ENCODE measurements at regions not wholly inside any gene's neighbourhood (a gene's known extent, or its start where the extent isn't known, plus 50 kb on each side); places are given as distances from the start of the nearest gene placed in this dataset.

GRCh38 chr1:101152633-101153032, 84.2 kb upstream of the S1PR1 start:
- no peak for DNase-seq (ENCODE audit: low read depth)

- no peak for DNase-seq (ENCODE audit: low read depth)
Observed at GRCh38 chr1:101151286-101151685, 85.5 kb upstream of the S1PR1 start.

- no peak for DNase-seq (ENCODE audit: low read depth)
Observed at GRCh38 chr1:101150670-101151069, 86.1 kb upstream of the S1PR1 start.

- no peak for DNase-seq (ENCODE audit: low read depth)
Observed at GRCh38 chr1:101150266-101150665, 86.6 kb upstream of the S1PR1 start.

GRCh38 chr1:101148980-101149379, 87.8 kb upstream of the S1PR1 start:
- no peak for DNase-seq (ENCODE audit: low read depth)

GRCh38 chr1:101147381-101147780, 89.4 kb upstream of the S1PR1 start:
- no peak for DNase-seq (ENCODE audit: low read depth)

- DNase-seq (ENCODE audit: low read depth) = no peak
Observed at GRCh38 chr1:101145449-101145820, 91.4 kb upstream of the S1PR1 start.

GRCh38 chr1:101144671-101145448, 92.0 kb upstream of the S1PR1 start:
- DNase-seq (ENCODE audit: low read depth) = no peak

GRCh38 chr1:101142244-101142643, 94.6 kb upstream of the S1PR1 start:
- DNase-seq (ENCODE audit: low read depth) = no peak

- no peak for DNase-seq (ENCODE audit: low read depth)
Observed at GRCh38 chr1:101141376-101141775, 95.4 kb upstream of the S1PR1 start.

GRCh38 chr1:101139821-101140718, 96.7 kb upstream of the S1PR1 start:
- DNase-seq (ENCODE audit: low read depth) = no peak

- DNase-seq (ENCODE audit: low read depth) = no peak
Observed at GRCh38 chr1:101139130-101139529, 97.7 kb upstream of the S1PR1 start.

- no peak for DNase-seq (ENCODE audit: low read depth)
Observed at GRCh38 chr1:101137144-101138126, 99.4 kb upstream of the S1PR1 start.

GRCh38 chr1:101136739-101137138, 100.1 kb upstream of the S1PR1 start:
- DNase-seq (ENCODE audit: low read depth) = no peak

- DNase-seq (ENCODE audit: low read depth) = no peak
Observed at GRCh38 chr1:101136271-101136670, 100.5 kb upstream of the S1PR1 start.

GRCh38 chr1:101135526-101135925, 101.3 kb upstream of the S1PR1 start:
- DNase-seq (ENCODE audit: low read depth) = no peak

GRCh38 chr1:101131239-101131843, 105.5 kb upstream of the S1PR1 start:
- DNase-seq (ENCODE audit: low read depth) = no peak

- DNase-seq (ENCODE audit: low read depth) = no peak
Observed at GRCh38 chr1:101130673-101131072, 105.1 kb upstream of the DPH5 start.

- DNase-seq (ENCODE audit: low read depth) = no peak
Observed at GRCh38 chr1:101128846-101129245, 103.3 kb upstream of the DPH5 start.

GRCh38 chr1:101128211-101128727, 102.7 kb upstream of the DPH5 start:
- no peak for DNase-seq (ENCODE audit: low read depth)

- no peak for DNase-seq (ENCODE audit: low read depth)
Observed at GRCh38 chr1:101124405-101124804, 98.8 kb upstream of the DPH5 start.
